OCI-LY7 (cell line): ENCODE measurements at regions not wholly inside any gene's neighbourhood (a gene's known extent, or its start where the extent isn't known, plus 50 kb on each side); places are given as distances from the start of the nearest gene placed in this dataset.

Source experiments
- BruUV-seq: library from RNA; stranded (reverse); fragments of 400-500 nt; replicated peaks from 2 replicates; lab custom pipeline; 2021; lab: Mats Ljungman, UMichigan
- CTCF ChIA-PET: fragments of 300-600 bp; sonication (Branson Sonifier 250); formaldehyde crosslinking; loops from one replicate; lab custom pipeline; 2022; ENCODE audit warnings: antibody characterized with exemption; ENCODE audit not compliant: unreplicated experiment; lab: Charles Lee
- POLR2A ChIA-PET: fragments of 300-600 bp; sonication (Branson Sonifier 250); formaldehyde crosslinking; loops from one replicate; lab custom pipeline; 2022; ENCODE audit warnings: antibody characterized with exemption; lab: Charles Lee
- DNase-seq: peaks from one replicate; pipeline ENCODE4 v3.0.0-alpha.2; 2015; ENCODE audit warnings: low spot score
- H2AFZ ChIP-seq: fragments of 200-600 bp; sonication (generic), shearing (Covaris generic); 2 replicates; pipeline ENCODE4 v1.6.1; 2014; ENCODE audit warnings: mild to moderate bottlenecking, antibody characterized with exemption, low read length, moderate library complexity
- H3K27ac ChIP-seq: fragments of 200-600 bp; sonication (generic); 2 replicates; pipeline ENCODE4 v1.5.1; 2014; ENCODE audit warnings: mixed run types, low read depth, mild to moderate bottlenecking, moderate library complexity, low read length, inconsistent platforms; ENCODE audit not compliant: poor library complexity, severe bottlenecking
- H3K36me3 ChIP-seq: fragments of 200-600 bp; sonication (generic); 2 replicates; pipeline ENCODE4 v1.6.1; 2014; ENCODE audit warnings: mild to moderate bottlenecking, antibody characterized with exemption, low read length, moderate library complexity, mixed read lengths; ENCODE audit not compliant: insufficient read depth
- H3K4me1 ChIP-seq: fragments of 200-600 bp; sonication (generic); 2 replicates; pipeline ENCODE4 v1.5.1; 2014; ENCODE audit warnings: mild to moderate bottlenecking, low read length; ENCODE audit not compliant: insufficient read depth, poor library complexity, severe bottlenecking
- H3K4me2 ChIP-seq: fragments of 200-600 bp; sonication (generic); 2 replicates; pipeline ENCODE4 v1.6.1; 2014; ENCODE audit warnings: mild to moderate bottlenecking, low read length
- H3K4me3 ChIP-seq: fragments of 200-600 bp; sonication (generic); 2 replicates; pipeline ENCODE4 v1.5.1; 2014; ENCODE audit warnings: mild to moderate bottlenecking, low read depth, low read length; ENCODE audit not compliant: poor library complexity, severe bottlenecking
- H3K79me2 ChIP-seq: fragments of 200-600 bp; sonication (generic); 2 replicates; pipeline ENCODE4 v1.6.1; 2016; ENCODE audit warnings: low read depth, mild to moderate bottlenecking, low read length, moderate library complexity, mixed read lengths; ENCODE audit not compliant: insufficient read depth
- H3K9me2 ChIP-seq: fragments of 200-600 bp; sonication (generic); 2 replicates; pipeline ENCODE4 v1.6.1; 2016; ENCODE audit warnings: mild to moderate bottlenecking, low read length, mixed read lengths; ENCODE audit not compliant: insufficient read depth
- H3K9me3 ChIP-seq: fragments of 200-600 bp; sonication (generic); 2 replicates; pipeline ENCODE4 v1.6.1; 2014; ENCODE audit warnings: mild to moderate bottlenecking, mixed run types, low read length, mixed read lengths
- H4K20me1 ChIP-seq: fragments of 200-600 bp; sonication (generic); 2 replicates; pipeline ENCODE4 v1.6.1; 2014; ENCODE audit warnings: mild to moderate bottlenecking, antibody characterized with exemption, low read length, moderate library complexity, mixed read lengths; ENCODE audit not compliant: insufficient read depth
- CTCF ChIP-seq: fragments of 200-600 bp; sonication (generic); conservative IDR thresholded peaks from 2 replicates; pipeline ENCODE4 v1.5.1; 2014; ENCODE audit warnings: mild to moderate bottlenecking, antibody characterized with exemption, low read length, moderate library complexity, mixed read lengths
- EZH2phosphoT487 ChIP-seq: fragments of 200-600 bp; sonication (generic); IDR thresholded peaks from 2 replicates; pipeline ENCODE4 v1.6.1; 2018; ENCODE audit warnings: low read depth, borderline replicate concordance, mild to moderate bottlenecking, mixed run types, antibody characterized with exemption, low read length, moderate library complexity, mixed read lengths
- intact Hi-C: fragments of 100-400 bp; cut with micrococcal nuclease; formaldehyde crosslinking; loops from one replicate; pipeline ENCODE4 v1.10.0; 2022; ENCODE audit not compliant: unreplicated experiment

- intact Hi-C loops, result no loop called here
- H3K79me2 ChIP-seq, result no peaks in the 10 kb centered on the region
- H3K27ac ChIP-seq, result no peak overlapping the region
- POLR2A ChIA-PET, result no interaction called here
- H2AFZ ChIP-seq, result no peak overlapping the region
- CTCF ChIA-PET, result no interaction called here
- no peaks in the 10 kb centered on the region for H3K9me3 ChIP-seq
- no peak for TF ChIP-seq EZH2phosphoT487
- no peak for TF ChIP-seq CTCF
- no TSS peak for BruUV-seq
- H3K9me2 ChIP-seq, result no peaks in the 10 kb centered on the region
- no peaks in the 10 kb centered on the region for H3K36me3 ChIP-seq
- H4K20me1 ChIP-seq, result no peaks in the 10 kb centered on the region
- DNase-seq, result no peak
- H3K4me1 ChIP-seq, result no peaks in the 10 kb centered on the region
- no peak overlapping the region for H3K4me2 ChIP-seq
- no peak overlapping the region for H3K4me3 ChIP-seq
Observed at GRCh38 chrX:150152036-150152435, 211.1 kb upstream of the MAMLD1 start.

GRCh38 chrX:150152546-150152945 lies 210.6 kb upstream of the MAMLD1 start:
- Histone ChIP-seq H3K79me2 (no peaks in the 10 kb centered on the region), H3K36me3 (no peaks in the 10 kb centered on the region), H3K4me3 (no peak overlapping the region), H3K27ac (no peak overlapping the region), H4K20me1 (no peaks in the 10 kb centered on the region), H3K4me2 (no peak overlapping the region), H3K4me1 (no peaks in the 10 kb centered on the region), H3K9me3 (no peaks in the 10 kb centered on the region), H2AFZ (no peak overlapping the region), H3K9me2 (no peaks in the 10 kb centered on the region)
- DNase-seq, result no peak
- ChIA-PET CTCF (no interaction called here), POLR2A (no interaction called here)
- no TSS peak for BruUV-seq
- intact Hi-C loops, result no loop called here
- TF ChIP-seq CTCF (no peak), EZH2phosphoT487 (no peak)

GRCh38 chrX:150155436-150156035 lies 207.6 kb upstream of the MAMLD1 start:
- POLR2A ChIA-PET, result no interaction called here
- H4K20me1 ChIP-seq, result no peaks in the 10 kb centered on the region
- DNase-seq, result no peak
- H3K27ac ChIP-seq, result no peak overlapping the region
- no peaks in the 10 kb centered on the region for H3K9me2 ChIP-seq
- no TSS peak for BruUV-seq
- H3K4me2 ChIP-seq, result no peak overlapping the region
- H3K9me3 ChIP-seq, result no peaks in the 10 kb centered on the region
- no peak overlapping the region for H3K4me3 ChIP-seq
- no peak overlapping the region for H2AFZ ChIP-seq
- TF ChIP-seq EZH2phosphoT487, result no peak
- TF ChIP-seq CTCF, result no peak
- no peaks in the 10 kb centered on the region for H3K79me2 ChIP-seq
- no peaks in the 10 kb centered on the region for H3K36me3 ChIP-seq
- CTCF ChIA-PET, result no interaction called here
- intact Hi-C loops, result no loop called here
- no peaks in the 10 kb centered on the region for H3K4me1 ChIP-seq
